Erythroblast (primary cell): ENCODE measurements at regions not wholly inside any gene's neighbourhood (a gene's known extent, or its start where the extent isn't known, plus 50 kb on each side); places are given as distances from the start of the nearest gene placed in this dataset.

Experiments used
- GATA1 ChIP-seq: IDR thresholded peaks from 2 replicates; pipeline ENCODE4 v1.6.1; 2011; ENCODE audit warnings: low read depth, mild to moderate bottlenecking, control low read depth, low read length, moderate library complexity
- POLR2A ChIP-seq: IDR thresholded peaks from 2 replicates; pipeline ENCODE4 v1.6.1; 2011; ENCODE audit warnings: mild to moderate bottlenecking, low read length

DNA sequence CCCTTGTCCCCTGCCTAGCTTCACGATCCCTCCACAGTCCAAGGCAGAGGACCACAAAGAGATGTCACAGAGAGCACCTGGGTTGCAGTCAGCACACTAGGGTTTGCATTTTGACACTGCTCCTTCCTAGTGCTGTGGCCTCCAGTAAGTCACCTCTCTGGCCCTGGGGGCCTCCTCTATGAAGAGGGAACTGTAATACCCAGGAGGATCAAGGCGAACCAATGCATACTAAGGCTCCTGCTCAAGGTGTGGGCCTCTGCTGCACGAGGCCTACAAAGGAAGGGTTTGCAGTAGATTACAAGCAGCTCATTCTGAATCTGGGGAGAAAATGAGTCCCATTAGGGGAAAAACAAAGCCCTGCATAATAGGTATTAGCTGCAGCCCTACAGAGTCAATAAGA, 72.3 kb upstream of the FZD7 start:
- TF ChIP-seq POLR2A (no peak), GATA1 (no peak)
